ENCODE measurements at regions not wholly inside any gene's neighbourhood (a gene's known extent, or its start where the extent isn't known, plus 50 kb on each side); places are given as distances from the start of the nearest gene placed in this dataset.
A peak's percentile ranks its signal among the peaks of the same experiment; 100 is the strongest.

DNA sequence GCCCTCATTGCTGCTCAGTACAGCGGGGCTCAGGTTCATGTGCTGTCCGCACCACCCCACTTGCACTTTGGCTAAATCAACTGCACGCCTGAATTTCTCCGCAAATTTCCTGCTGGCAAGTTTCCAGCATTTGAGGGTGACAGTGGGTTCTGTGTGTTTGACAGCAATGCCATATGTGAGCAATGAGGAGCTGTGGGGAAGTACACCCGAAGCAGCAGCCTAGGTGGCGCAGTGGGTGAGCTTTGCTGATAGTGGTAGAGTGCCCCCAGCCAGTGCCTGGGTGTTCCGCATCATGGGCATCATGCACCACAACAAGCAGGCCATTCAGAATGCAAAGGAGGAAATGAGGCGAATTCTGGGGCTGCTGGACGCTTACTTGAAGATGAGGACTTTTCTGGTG, 103.9 kb upstream of the POT1 start:
- TF ChIP-seq ZNF331 (CRISPR knock-in tag; IDR thresholded peaks at IDR 0.05; ENCODE audit: low read depth): no peak
- no peak for TF ChIP-seq STAT1 (IDR thresholded peaks at IDR 0.05; ENCODE audit: unreplicated experiment)
- TF ChIP-seq, protein P1, sequence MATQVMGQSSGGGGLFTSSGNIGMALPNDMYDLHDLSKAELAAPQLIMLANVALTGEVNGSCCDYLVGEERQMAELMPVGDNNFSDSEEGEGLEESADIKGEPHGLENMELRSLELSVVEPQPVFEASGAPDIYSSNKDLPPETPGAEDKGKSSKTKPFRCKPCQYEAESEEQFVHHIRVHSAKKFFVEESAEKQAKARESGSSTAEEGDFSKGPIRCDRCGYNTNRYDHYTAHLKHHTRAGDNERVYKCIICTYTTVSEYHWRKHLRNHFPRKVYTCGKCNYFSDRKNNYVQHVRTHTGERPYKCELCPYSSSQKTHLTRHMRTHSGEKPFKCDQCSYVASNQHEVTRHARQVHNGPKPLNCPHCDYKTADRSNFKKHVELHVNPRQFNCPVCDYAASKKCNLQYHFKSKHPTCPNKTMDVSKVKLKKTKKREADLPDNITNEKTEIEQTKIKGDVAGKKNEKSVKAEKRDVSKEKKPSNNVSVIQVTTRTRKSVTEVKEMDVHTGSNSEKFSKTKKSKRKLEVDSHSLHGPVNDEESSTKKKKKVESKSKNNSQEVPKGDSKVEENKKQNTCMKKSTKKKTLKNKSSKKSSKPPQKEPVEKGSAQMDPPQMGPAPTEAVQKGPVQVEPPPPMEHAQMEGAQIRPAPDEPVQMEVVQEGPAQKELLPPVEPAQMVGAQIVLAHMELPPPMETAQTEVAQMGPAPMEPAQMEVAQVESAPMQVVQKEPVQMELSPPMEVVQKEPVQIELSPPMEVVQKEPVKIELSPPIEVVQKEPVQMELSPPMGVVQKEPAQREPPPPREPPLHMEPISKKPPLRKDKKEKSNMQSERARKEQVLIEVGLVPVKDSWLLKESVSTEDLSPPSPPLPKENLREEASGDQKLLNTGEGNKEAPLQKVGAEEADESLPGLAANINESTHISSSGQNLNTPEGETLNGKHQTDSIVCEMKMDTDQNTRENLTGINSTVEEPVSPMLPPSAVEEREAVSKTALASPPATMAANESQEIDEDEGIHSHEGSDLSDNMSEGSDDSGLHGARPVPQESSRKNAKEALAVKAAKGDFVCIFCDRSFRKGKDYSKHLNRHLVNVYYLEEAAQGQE (IDR thresholded peaks at IDR 0.05; ENCODE audit: unreplicated experiment): no peak
- TF ChIP-seq, protein P2, sequence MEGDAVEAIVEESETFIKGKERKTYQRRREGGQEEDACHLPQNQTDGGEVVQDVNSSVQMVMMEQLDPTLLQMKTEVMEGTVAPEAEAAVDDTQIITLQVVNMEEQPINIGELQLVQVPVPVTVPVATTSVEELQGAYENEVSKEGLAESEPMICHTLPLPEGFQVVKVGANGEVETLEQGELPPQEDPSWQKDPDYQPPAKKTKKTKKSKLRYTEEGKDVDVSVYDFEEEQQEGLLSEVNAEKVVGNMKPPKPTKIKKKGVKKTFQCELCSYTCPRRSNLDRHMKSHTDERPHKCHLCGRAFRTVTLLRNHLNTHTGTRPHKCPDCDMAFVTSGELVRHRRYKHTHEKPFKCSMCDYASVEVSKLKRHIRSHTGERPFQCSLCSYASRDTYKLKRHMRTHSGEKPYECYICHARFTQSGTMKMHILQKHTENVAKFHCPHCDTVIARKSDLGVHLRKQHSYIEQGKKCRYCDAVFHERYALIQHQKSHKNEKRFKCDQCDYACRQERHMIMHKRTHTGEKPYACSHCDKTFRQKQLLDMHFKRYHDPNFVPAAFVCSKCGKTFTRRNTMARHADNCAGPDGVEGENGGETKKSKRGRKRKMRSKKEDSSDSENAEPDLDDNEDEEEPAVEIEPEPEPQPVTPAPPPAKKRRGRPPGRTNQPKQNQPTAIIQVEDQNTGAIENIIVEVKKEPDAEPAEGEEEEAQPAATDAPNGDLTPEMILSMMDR (conservative IDR thresholded peaks at IDR 0.05; ENCODE audit: low read depth in 2 of 2): peak; percentile 17 to 59; a peak in 2 of 4 replicates
- H3K36me3 ChIP-seq (ENCODE audit: insufficient read depth): no peaks in the 10 kb centered on the region
- H3K27me3 Mint-ChIP-seq (ENCODE audit: insufficient read depth, low read depth, poor library complexity): no peaks in the 10 kb centered on the region
- H3K79me2 ChIP-seq (replicated peaks; ENCODE audit: insufficient read depth): no peaks in the 10 kb centered on the region
- no peak overlapping the region for H3K27ac ChIP-seq (ENCODE audit: low read depth)
- no peaks in the 10 kb centered on the region for H3K36me3 Mint-ChIP-seq (ENCODE audit: low read depth)
- peak; percentile 18 for DNase-seq (ENCODE audit: low spot score)
- H3F3A ChIP-seq (replicated peaks; ENCODE audit: low read depth): no peaks in the 10 kb centered on the region
- H3K4me3 ChIP-seq: no peak overlapping the region
- no peak overlapping the region for H3K4me3 Mint-ChIP-seq
- no peak overlapping the region for H3K27ac Mint-ChIP-seq
- no peak overlapping the region for H2AFZ ChIP-seq
- no peaks in the 10 kb centered on the region for H4K20me1 ChIP-seq (replicated peaks; ENCODE audit: insufficient read depth)
- H3K4me1 ChIP-seq (ENCODE audit: insufficient read depth): no peaks in the 10 kb centered on the region
- no peaks in the 10 kb centered on the region for H3K9me2 ChIP-seq (ENCODE audit: insufficient read depth)
- H3K27me3 ChIP-seq (ENCODE audit: insufficient read depth): no peaks in the 10 kb centered on the region
- H3K9me3 Mint-ChIP-seq: no peaks in the 10 kb centered on the region
- ATAC-seq: peak; percentile 68
- no peak overlapping the region for H3K4me2 ChIP-seq
- H3K4me1 Mint-ChIP-seq: no peaks in the 10 kb centered on the region

DNA sequence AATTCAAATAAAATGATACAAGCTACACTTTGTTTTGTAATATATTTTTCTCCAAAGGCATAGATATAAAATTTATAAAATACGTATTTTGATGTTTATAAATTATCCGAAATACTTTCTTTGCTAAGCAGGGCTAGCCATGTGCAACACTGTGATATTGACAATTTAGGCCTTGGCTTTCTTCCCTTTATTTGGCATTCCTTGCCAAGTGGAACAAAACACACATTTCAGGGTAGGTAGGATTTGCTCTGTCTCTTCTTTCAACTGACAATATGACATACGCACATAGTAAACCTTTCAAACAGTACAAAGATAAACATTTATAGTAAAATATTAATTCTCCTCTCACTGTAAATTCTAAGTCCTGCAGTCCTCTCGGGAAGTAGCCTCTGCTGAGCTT, 103.3 kb upstream of the POT1 start:
- H4K20me1 ChIP-seq (replicated peaks; ENCODE audit: insufficient read depth): no peaks in the 10 kb centered on the region
- H3K36me3 Mint-ChIP-seq (ENCODE audit: low read depth): no peaks in the 10 kb centered on the region
- no peak overlapping the region for H3K27ac ChIP-seq (ENCODE audit: low read depth)
- H3K27ac Mint-ChIP-seq: no peak overlapping the region
- H3K4me3 Mint-ChIP-seq: no peak overlapping the region
- no peaks in the 10 kb centered on the region for H3K9me3 Mint-ChIP-seq
- no peak overlapping the region for H3K4me2 ChIP-seq
- H3K4me1 ChIP-seq (ENCODE audit: insufficient read depth): no peaks in the 10 kb centered on the region
- H3K4me3 ChIP-seq: no peak overlapping the region
- no peak for ATAC-seq
- no peaks in the 10 kb centered on the region for H3K4me1 Mint-ChIP-seq
- no peaks in the 10 kb centered on the region for H3K36me3 ChIP-seq (ENCODE audit: insufficient read depth)
- no peaks in the 10 kb centered on the region for H3F3A ChIP-seq (replicated peaks; ENCODE audit: low read depth)
- H3K9me2 ChIP-seq (ENCODE audit: insufficient read depth): no peaks in the 10 kb centered on the region
- no peak overlapping the region for H2AFZ ChIP-seq
- TF ChIP-seq EZH2 (IDR thresholded peaks at IDR 0.05; ENCODE audit: low read depth, unreplicated experiment): no peak
- TF ChIP-seq NANOG (IDR thresholded peaks at IDR 0.05; ENCODE audit: borderline replicate concordance): no peak
- no peak for TF ChIP-seq ZNF331 (CRISPR knock-in tag; IDR thresholded peaks at IDR 0.05; ENCODE audit: low read depth)
- no peaks in the 10 kb centered on the region for H3K27me3 Mint-ChIP-seq (ENCODE audit: insufficient read depth, low read depth, poor library complexity)
- no peak for DNase-seq (ENCODE audit: low spot score)
- no peaks in the 10 kb centered on the region for H3K79me2 ChIP-seq (replicated peaks; ENCODE audit: insufficient read depth)
- H3K27me3 ChIP-seq (ENCODE audit: insufficient read depth): no peaks in the 10 kb centered on the region

All from GM23338 (cell line).